T-helper 9 cell (primary cell): ENCODE measurements at regions not wholly inside any gene's neighbourhood (a gene's known extent, or its start where the extent isn't known, plus 50 kb on each side); places are given as distances from the start of the nearest gene placed in this dataset.

Experiments used
- DNase-seq: peaks from one replicate; pipeline ENCODE4 v3.0.0-alpha.2; 2020

DNA sequence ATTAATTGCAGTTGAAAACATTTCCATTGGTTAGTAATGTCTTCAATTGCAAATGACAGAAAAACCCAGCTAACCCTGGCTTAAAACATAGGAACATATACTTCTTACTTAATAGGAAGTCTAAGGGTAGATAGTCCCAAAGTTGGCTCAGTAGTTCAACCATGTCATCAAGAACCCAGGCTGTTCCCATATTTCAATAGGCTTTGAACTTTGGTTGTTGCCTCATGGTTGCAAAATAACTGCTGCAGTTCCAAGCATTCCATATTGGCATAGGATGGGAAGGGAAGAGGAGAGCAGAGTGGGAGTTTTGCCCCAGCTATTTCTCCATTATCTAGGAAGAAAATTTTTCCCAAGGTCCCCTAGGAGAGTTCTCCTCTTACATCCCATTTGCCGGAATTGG lies 81.4 kb upstream of the EEPD1 start:
- DNase-seq, result no peak

DNA sequence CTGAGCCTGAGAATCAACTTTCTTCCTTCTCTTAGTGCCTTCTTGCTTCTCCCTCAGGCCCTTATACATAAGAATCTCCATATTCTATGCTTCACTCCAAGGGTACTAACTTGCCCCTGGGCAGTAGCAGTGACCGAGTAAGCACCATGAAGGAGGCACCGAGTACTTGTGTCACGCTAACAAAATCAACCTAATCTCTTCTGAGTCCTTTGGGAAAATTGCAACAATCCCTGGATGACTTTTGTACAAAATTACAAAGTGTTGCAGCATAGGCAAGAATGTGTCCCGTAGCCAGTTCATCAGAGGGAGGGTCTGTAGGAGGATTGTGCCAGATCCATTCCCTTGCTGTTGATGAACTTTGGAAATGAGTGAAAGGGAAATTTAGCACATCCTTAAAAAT lies 80.4 kb upstream of the EEPD1 start:
- DNase-seq, result no peak

- no peak for DNase-seq
These were observed 77.5 kb upstream of the EEPD1 start for GRCh38 chr7:36075561-36075960.

GRCh38 chr7:36076074-36076473 lies 77.0 kb upstream of the EEPD1 start:
- no peak for DNase-seq

GRCh38 chr7:36078816-36079360 lies 74.2 kb upstream of the EEPD1 start:
- no peak for DNase-seq

DNA sequence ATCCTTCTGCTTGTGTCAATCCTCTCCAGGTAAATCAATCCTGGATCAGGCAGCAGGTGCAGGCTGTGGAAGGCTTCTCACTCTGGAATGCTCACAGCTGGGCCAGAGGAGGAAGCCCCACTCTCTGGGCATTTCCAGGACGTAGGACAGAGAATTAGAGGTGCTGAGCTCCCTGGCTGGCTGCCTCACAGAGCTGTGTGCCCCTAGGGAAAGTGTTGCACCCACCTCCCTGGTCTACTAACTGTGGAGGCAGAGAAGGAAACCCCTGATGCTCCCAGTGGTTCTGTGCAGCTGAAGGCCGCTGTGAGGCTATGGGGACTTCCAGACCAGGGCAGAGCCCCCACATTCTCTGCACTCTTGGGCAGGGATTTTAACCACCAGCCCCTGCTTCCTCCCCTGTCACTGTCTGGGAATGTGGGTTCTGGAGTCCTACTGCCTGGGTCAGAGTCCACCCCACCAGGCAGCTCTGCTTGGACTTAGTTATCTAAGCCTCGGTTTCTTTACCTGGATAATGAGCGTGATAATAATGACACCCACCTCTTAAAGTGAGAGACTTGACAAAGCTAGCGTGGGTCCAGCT lies 73.5 kb upstream of the EEPD1 start:
- DNase-seq, result no peak

DNA sequence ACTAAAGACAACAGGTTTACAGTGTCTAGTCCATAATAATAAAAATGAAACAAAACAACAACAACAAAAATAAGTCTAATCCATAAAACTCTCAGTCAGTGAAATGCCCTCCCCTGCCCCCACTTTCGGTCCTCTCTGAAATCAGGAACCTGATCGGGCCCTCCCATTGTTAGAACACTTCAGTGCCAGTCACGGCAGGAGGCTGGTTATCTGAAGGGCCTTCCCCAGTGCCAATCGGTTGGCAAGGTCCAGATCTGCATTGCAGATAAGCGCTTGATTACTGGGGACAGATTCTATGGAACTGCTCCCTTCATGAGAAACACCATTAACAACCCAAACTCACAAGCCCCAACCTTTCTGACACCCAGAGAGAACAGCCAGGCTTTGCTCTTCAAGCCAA lies 72.2 kb upstream of the EEPD1 start:
- no peak for DNase-seq

DNA sequence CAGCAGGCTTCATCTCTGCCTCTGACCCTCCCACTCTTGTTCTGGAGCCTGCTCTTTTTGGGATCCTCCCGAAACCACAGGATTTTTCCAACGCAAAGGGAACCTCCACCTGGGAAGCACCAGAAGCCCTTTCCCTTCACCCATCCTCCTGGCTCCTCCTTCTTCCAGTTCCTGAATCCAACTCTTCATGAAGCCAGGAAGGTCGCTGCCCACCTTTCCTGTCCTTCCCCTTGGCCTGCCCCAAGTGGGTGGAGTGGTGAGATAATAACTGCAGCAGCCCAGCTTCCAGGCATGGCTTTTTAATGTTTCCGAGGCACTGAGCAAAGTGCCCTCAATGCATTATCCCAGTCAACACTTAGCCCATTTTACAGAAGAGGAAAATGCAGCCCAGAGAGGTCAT lies 70.8 kb upstream of the EEPD1 start:
- DNase-seq, result no peak

GRCh38 chr7:36082910-36083309 lies 70.1 kb upstream of the EEPD1 start:
- no peak for DNase-seq

GRCh38 chr7:36083626-36084380 lies 69.3 kb upstream of the EEPD1 start:
- no peak for DNase-seq

GRCh38 chr7:36084485-36085091 lies 68.5 kb upstream of the EEPD1 start:
- no peak for DNase-seq

- no peak for DNase-seq
These were observed 68.0 kb upstream of the EEPD1 start for GRCh38 chr7:36085096-36085495.

DNA sequence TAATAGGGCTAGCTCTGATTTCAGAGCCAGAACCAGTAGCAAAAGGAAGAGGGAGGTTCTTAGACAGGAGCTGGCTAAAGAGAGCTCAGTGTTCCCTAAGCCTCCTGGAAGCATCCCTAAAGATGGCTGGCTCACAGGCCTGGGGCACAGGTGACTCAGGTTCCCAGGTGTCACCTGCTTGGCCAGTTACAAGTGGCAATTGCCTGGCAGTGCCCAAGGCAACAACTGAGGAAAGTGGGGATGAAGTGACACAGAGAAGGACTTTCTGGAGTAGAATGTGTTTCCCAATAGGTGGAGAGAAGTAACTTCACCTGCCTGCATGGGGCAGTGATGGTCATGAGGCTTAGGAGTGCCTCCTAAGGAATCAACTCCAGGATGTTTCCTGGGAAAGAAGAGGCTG lies 66.5 kb upstream of the EEPD1 start:
- no peak for DNase-seq

DNA sequence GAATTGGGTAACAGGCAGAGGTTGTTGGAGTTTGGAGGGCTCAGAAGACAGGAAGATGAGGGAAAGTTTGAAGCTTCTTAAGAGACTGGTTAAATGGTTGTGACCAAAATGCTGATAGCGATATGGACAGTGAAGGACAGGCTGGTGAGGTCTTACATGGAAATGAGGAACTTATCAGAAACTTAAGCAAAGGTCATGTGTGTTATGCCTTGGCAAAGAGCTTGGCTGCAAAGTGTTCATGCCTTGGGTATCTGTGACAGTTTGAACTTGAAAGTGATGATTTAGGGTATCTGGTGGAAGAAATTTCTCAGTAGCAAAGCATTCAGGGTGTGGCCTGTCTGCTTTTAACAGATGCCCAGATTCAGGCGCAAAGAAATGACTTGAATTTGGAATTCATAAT lies 64.5 kb upstream of the EEPD1 start:
- DNase-seq, result no peak

DNA sequence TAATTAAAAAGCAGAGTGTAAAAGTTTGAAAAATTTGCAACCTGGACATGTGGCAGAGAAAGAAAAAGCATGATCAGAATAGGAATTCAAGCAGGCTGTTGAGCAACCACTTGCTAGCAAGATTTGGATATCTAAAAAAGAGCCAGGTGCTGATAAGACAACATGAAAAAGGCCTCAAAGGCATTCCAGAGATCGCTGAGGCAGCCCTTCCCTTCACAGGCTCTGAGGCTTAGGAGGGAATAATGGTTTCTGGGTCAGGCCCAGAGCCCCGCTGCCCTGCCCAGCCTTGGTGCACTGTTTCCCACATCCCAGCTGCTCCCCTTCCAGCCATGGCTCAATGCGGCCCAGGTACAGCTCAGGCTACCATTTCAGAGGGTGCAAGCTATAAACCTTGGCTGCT lies 64.1 kb upstream of the EEPD1 start:
- no peak for DNase-seq

- no peak for DNase-seq
These were observed 61.8 kb upstream of the EEPD1 start for GRCh38 chr7:36090976-36091873.

GRCh38 chr7:36091874-36092176 lies 61.2 kb upstream of the EEPD1 start:
- no peak for DNase-seq

GRCh38 chr7:36092221-36092771 lies 60.8 kb upstream of the EEPD1 start:
- DNase-seq, result no peak

- DNase-seq, result no peak
These were observed 56.5 kb upstream of the EEPD1 start for GRCh38 chr7:36096460-36097095.

GRCh38 chr7:36098096-36098495 lies 55.0 kb upstream of the EEPD1 start:
- DNase-seq, result no peak

- no peak for DNase-seq
These were observed 52.8 kb upstream of the EEPD1 start for GRCh38 chr7:36100226-36100625.

GRCh38 chr7:36100634-36101033 lies 52.4 kb upstream of the EEPD1 start:
- no peak for DNase-seq
